SK-N-SH treated with all-trans-retinoic acid at 6 μM for 48 hours (cell line): ENCODE measurements at regions not wholly inside any gene's neighbourhood (a gene's known extent, or its start where the extent isn't known, plus 50 kb on each side); places are given as distances from the start of the nearest gene placed in this dataset.

Source experiments
- ATAC-seq: fragments of 200-7000 bp; cut with Tn5 transposase; 3 replicates; pipeline ENCODE4 v1.9.1; 2020; ENCODE audit warnings: mild to moderate bottlenecking, moderate library complexity
- ARNTL ChIP-seq: fragments of 450-650 bp; formaldehyde crosslinking; IDR thresholded peaks from 2 replicates; pipeline ENCODE4 v1.5.0; 2020; ENCODE audit warnings: low read depth, mild to moderate bottlenecking, moderate library complexity, borderline replicate concordance
- BACH2 ChIP-seq: fragments of 250-450 bp; sonication (Bioruptor Pico); IDR thresholded peaks from 2 replicates; pipeline ENCODE4 v1.9.0; 2021; ENCODE audit warnings: mild to moderate bottlenecking, borderline replicate concordance
- CSDC2 ChIP-seq: fragments of 250-450 bp; sonication (Bioruptor Pico); IDR thresholded peaks from 2 replicates; pipeline ENCODE4 v1.5.0; 2020; ENCODE audit warnings: mild to moderate bottlenecking, moderate library complexity
- ESRRG ChIP-seq: fragments of 250-450 bp; sonication (Bioruptor Pico); IDR thresholded peaks from 2 replicates; pipeline ENCODE4 v1.6.1; 2021; ENCODE audit warnings: mild to moderate bottlenecking
- ISL1 ChIP-seq: fragments of 250-450 bp; sonication (Bioruptor Pico); IDR thresholded peaks from 2 replicates; pipeline ENCODE4 v2.1.2; 2022; ENCODE audit warnings: mild to moderate bottlenecking, moderate library complexity
- OSR1 ChIP-seq: fragments of 250-450 bp; sonication (Bioruptor Pico); IDR thresholded peaks from 2 replicates; pipeline ENCODE4 v1.8.0; 2022; ENCODE audit warnings: moderate library complexity, mild to moderate bottlenecking, inconsistent platforms
- PPARA ChIP-seq: fragments of 250-450 bp; sonication (Bioruptor Pico); IDR thresholded peaks from 2 replicates; pipeline ENCODE4 v1.5.0; 2020; ENCODE audit warnings: mild to moderate bottlenecking, borderline replicate concordance
- RARB ChIP-seq: fragments of 250-450 bp; sonication (Bioruptor Pico); IDR thresholded peaks from 2 replicates; pipeline ENCODE4 v1.8.0; 2021; ENCODE audit warnings: mild to moderate bottlenecking, moderate library complexity
- TCF4 ChIP-seq: fragments of 250-450 bp; sonication (Bioruptor Pico); IDR thresholded peaks from 2 replicates; pipeline ENCODE4 v1.8.0; 2021; ENCODE audit warnings: mild to moderate bottlenecking, moderate library complexity, borderline replicate concordance
- TOX ChIP-seq: fragments of 250-450 bp; sonication (Bioruptor Pico); IDR thresholded peaks from 2 replicates; pipeline ENCODE4 v1.8.0; 2021; ENCODE audit warnings: mild to moderate bottlenecking, moderate library complexity, borderline replicate concordance
- ZC3H10 ChIP-seq: fragments of 250-450 bp; sonication (Bioruptor Pico); IDR thresholded peaks from 2 replicates; pipeline ENCODE4 v1.5.1; 2021; ENCODE audit warnings: mild to moderate bottlenecking, moderate library complexity
- ZFP3 ChIP-seq: fragments of 250-450 bp; sonication (Bioruptor Pico); IDR thresholded peaks from 2 replicates; pipeline ENCODE4 v1.5.0; 2020; ENCODE audit warnings: mild to moderate bottlenecking, moderate library complexity
- ZFP30 ChIP-seq: fragments of 450-650 bp; formaldehyde crosslinking; IDR thresholded peaks from 2 replicates; pipeline ENCODE4 v1.5.0; 2022; ENCODE audit warnings: mild to moderate bottlenecking, moderate library complexity
- ZNF565 ChIP-seq: fragments of 450-650 bp; formaldehyde crosslinking; conservative IDR thresholded peaks from 2 replicates; pipeline ENCODE4 v1.5.0; 2020; ENCODE audit warnings: low read depth, mild to moderate bottlenecking, moderate library complexity
- ZNF70 ChIP-seq: fragments of 450-650 bp; formaldehyde crosslinking; IDR thresholded peaks from 2 replicates; pipeline ENCODE4 v1.5.0; 2020; ENCODE audit warnings: mild to moderate bottlenecking, moderate library complexity
- ZNF8 ChIP-seq: fragments of 450-650 bp; formaldehyde crosslinking; IDR thresholded peaks from 2 replicates; pipeline ENCODE4 v1.5.0; 2020; ENCODE audit warnings: mild to moderate bottlenecking, moderate library complexity
- TF ChIP-seq, protein P1 (sequence below): fragments of 250-450 bp; sonication (Bioruptor Pico); IDR thresholded peaks from 2 replicates; pipeline ENCODE4 v1.8.0; 2021; ENCODE audit warnings: low read depth, mild to moderate bottlenecking, moderate library complexity, borderline replicate concordance
- TF ChIP-seq, protein P2 (sequence below): fragments of 250-450 bp; sonication (Bioruptor Pico); IDR thresholded peaks from 2 replicates; pipeline ENCODE4 v1.5.1; 2020; ENCODE audit warnings: low read depth, mild to moderate bottlenecking, moderate library complexity
- TF ChIP-seq, protein P3 (sequence below): fragments of 250-450 bp; sonication (Bioruptor Pico); IDR thresholded peaks from 2 replicates; pipeline ENCODE4 v1.8.0; 2020; ENCODE audit warnings: mild to moderate bottlenecking, moderate library complexity, borderline replicate concordance
- TF ChIP-seq, protein P4 (sequence below): fragments of 250-450 bp; sonication (Bioruptor Pico); IDR thresholded peaks from 2 replicates; pipeline ENCODE4 v1.5.0; 2020; ENCODE audit warnings: mild to moderate bottlenecking, moderate library complexity

DNA sequence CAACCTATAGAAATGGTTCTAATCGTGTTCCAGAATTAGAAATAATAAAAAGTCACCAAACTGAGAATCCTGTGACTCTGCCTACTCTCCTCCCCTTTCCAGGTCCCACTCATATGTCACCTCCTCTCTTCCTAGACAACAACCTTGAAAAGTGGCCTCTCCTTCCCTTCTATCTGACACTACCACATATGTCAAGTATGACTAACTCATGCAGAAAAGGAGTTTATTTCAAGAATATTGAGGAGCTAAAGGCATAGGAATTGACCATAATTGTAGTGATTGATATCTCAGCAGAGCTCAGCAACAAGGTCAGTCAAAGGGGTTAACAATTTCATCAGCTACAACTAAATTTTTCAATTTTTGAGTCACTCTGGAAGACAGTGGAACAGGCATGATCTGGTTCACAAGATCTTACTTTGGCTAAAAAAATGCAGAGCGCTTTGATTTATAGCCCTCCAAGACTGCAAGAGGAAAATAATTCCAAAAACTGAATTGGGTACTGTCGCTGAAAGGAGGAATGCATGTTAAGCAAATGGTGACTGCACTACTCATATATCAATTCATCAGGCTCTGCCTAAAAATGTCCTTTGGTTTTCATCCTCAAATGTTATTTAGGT, 160.6 kb upstream of the ARHGEF26 start:
- ATAC-seq, result no peak; the same call in 2 of the 3 replicates
- TF ChIP-seq PPARA, result no peak
- no peak for TF ChIP-seq CSDC2 (CRISPR knock-in tag)
- no peak for TF ChIP-seq ZFP3 (CRISPR knock-in tag)
- TF ChIP-seq, protein P1, sequence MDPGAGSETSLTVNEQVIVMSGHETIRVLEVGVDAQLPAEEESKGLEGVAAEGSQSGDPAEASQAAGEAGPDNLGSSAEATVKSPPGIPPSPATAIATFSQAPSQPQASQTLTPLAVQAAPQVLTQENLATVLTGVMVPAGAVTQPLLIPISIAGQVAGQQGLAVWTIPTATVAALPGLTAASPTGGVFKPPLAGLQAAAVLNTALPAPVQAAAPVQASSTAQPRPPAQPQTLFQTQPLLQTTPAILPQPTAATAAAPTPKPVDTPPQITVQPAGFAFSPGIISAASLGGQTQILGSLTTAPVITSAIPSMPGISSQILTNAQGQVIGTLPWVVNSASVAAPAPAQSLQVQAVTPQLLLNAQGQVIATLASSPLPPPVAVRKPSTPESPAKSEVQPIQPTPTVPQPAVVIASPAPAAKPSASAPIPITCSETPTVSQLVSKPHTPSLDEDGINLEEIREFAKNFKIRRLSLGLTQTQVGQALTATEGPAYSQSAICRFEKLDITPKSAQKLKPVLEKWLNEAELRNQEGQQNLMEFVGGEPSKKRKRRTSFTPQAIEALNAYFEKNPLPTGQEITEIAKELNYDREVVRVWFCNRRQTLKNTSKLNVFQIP (CRISPR knock-in tag), result no peak
- TF ChIP-seq ZFP30 (CRISPR knock-in tag), result no peak

DNA sequence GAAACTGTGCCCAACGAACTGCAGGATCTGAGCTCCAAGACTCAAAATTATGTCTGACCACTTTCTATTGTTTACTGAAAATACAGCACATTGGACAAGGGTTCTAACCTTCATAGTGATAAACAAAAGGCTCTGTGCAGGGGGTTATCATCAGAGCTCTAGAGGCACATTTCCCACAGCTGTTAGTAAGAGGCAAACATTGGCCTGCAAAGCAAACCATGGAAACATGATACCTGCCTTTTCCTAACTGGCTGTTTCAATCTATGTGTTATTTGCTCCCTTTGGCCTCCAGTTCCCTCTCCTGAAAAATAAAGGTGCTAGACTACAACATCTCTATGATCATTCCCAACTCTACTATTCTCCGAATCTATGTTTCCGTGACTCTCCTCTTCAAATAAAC, 159.7 kb upstream of the ARHGEF26 start:
- no peak for ATAC-seq
- TF ChIP-seq CSDC2 (CRISPR knock-in tag) (no peak), ZNF565 (CRISPR knock-in tag) (no peak), ESRRG (CRISPR knock-in tag) (no peak), ZFP30 (CRISPR knock-in tag) (no peak)

DNA sequence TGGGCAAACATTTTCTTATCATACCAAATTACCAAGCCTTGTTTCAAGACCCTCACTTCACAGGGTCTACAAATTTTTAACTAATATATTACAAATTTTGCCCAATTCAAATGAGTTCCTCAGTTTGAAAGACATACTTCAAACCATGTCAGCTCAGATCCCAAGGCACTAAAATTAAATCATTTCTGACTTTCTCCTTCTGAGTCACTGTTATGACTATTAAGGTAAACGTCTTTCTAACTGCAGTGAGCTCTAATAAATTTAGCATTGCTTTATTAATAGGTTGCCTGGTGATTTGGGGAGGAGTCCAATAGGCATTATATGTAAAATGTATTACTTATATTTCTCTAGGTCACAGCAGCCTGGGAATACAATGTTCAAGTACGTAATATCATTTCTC, 158.2 kb upstream of the ARHGEF26 start:
- TF ChIP-seq ZNF8 (CRISPR knock-in tag) (no peak), RARB (CRISPR knock-in tag) (no peak), ESRRG (CRISPR knock-in tag) (no peak), OSR1 (CRISPR knock-in tag) (no peak), ISL1 (CRISPR knock-in tag) (no peak)
- TF ChIP-seq, protein P2, sequence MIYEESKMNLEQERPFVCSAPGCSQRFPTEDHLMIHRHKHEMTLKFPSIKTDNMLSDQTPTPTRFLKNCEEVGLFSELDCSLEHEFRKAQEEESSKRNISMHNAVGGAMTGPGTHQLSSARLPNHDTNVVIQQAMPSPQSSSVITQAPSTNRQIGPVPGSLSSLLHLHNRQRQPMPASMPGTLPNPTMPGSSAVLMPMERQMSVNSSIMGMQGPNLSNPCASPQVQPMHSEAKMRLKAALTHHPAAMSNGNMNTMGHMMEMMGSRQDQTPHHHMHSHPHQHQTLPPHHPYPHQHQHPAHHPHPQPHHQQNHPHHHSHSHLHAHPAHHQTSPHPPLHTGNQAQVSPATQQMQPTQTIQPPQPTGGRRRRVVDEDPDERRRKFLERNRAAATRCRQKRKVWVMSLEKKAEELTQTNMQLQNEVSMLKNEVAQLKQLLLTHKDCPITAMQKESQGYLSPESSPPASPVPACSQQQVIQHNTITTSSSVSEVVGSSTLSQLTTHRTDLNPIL (CRISPR knock-in tag), result no peak
- TF ChIP-seq, protein P3, sequence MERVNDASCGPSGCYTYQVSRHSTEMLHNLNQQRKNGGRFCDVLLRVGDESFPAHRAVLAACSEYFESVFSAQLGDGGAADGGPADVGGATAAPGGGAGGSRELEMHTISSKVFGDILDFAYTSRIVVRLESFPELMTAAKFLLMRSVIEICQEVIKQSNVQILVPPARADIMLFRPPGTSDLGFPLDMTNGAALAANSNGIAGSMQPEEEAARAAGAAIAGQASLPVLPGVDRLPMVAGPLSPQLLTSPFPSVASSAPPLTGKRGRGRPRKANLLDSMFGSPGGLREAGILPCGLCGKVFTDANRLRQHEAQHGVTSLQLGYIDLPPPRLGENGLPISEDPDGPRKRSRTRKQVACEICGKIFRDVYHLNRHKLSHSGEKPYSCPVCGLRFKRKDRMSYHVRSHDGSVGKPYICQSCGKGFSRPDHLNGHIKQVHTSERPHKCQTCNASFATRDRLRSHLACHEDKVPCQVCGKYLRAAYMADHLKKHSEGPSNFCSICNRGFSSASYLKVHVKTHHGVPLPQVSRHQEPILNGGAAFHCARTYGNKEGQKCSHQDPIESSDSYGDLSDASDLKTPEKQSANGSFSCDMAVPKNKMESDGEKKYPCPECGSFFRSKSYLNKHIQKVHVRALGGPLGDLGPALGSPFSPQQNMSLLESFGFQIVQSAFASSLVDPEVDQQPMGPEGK (CRISPR knock-in tag), result no peak
- no peak for ATAC-seq

DNA sequence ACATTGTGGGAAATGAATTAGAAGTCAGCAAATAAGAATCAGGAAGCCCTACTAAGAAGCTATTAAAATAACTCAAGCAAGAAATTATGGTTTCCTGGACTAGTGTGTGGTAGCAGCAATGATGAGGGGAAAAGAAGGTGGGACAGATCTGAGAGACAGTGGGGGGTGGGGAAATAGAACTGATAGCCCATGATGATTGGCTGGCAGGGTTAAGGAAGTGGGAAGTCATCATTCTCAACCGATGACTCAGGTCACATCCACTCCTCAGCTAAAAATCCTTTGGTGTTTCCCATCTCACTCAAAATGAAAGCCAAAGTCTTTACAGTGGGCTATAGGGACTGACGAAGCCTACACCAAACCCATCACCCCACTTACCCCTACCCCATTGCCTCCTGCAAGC, 153.9 kb upstream of the ARHGEF26 start:
- ATAC-seq, result no peak
- TF ChIP-seq ZFP30 (CRISPR knock-in tag), result no peak
- no peak for TF ChIP-seq ZC3H10 (CRISPR knock-in tag)
- TF ChIP-seq, protein P1 (CRISPR knock-in tag), result no peak
- no peak for TF ChIP-seq ZNF565 (CRISPR knock-in tag)

DNA sequence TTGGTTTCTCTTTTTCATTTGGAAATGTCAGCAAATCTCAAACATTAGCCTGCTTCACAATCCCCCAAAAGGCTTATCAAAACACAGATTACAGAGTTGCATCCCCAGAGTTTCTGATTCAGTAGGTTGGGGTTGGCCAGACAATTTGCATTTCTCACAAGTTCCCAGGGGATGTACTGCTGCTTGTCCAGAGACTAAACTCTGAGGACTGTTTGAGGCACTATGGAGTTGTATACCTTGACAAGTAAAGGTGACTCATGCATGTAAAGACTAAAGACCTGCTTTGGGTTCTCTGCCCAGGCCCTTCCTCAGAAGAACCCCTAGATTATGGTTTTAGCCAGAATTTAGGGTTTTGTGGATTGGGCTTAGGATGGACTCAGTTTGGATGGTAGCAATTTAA, 151.1 kb upstream of the ARHGEF26 start:
- TF ChIP-seq ISL1 (CRISPR knock-in tag) (no peak), BACH2 (no peak), TCF4 (CRISPR knock-in tag) (no peak), ESRRG (CRISPR knock-in tag) (no peak), PPARA (no peak), ZNF70 (CRISPR knock-in tag) (no peak), ARNTL (no peak), TOX (CRISPR knock-in tag) (no peak), CSDC2 (CRISPR knock-in tag) (no peak), ZFP3 (CRISPR knock-in tag) (no peak), ZC3H10 (CRISPR knock-in tag) (no peak), ZFP30 (CRISPR knock-in tag) (no peak)
- TF ChIP-seq, protein P4, sequence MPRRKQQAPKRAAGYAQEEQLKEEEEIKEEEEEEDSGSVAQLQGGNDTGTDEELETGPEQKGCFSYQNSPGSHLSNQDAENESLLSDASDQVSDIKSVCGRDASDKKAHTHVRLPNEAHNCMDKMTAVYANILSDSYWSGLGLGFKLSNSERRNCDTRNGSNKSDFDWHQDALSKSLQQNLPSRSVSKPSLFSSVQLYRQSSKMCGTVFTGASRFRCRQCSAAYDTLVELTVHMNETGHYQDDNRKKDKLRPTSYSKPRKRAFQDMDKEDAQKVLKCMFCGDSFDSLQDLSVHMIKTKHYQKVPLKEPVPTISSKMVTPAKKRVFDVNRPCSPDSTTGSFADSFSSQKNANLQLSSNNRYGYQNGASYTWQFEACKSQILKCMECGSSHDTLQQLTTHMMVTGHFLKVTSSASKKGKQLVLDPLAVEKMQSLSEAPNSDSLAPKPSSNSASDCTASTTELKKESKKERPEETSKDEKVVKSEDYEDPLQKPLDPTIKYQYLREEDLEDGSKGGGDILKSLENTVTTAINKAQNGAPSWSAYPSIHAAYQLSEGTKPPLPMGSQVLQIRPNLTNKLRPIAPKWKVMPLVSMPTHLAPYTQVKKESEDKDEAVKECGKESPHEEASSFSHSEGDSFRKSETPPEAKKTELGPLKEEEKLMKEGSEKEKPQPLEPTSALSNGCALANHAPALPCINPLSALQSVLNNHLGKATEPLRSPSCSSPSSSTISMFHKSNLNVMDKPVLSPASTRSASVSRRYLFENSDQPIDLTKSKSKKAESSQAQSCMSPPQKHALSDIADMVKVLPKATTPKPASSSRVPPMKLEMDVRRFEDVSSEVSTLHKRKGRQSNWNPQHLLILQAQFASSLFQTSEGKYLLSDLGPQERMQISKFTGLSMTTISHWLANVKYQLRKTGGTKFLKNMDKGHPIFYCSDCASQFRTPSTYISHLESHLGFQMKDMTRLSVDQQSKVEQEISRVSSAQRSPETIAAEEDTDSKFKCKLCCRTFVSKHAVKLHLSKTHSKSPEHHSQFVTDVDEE, result no peak
- TF ChIP-seq, protein P2 (CRISPR knock-in tag), result no peak
- ATAC-seq, result no peak
